Activated T-cell treated with anti-CD3 and anti-CD28 coated beads, Interleukin-2, amount 50 U/mL, for 24 hours (primary cell): ENCODE measurements at regions not wholly inside any gene's neighbourhood (a gene's known extent, or its start where the extent isn't known, plus 50 kb on each side); places are given as distances from the start of the nearest gene placed in this dataset.

ENCODE experiments used
- DNase-seq: peaks from one replicate; pipeline ENCODE4 v3.0.0-alpha.2; 2020
- H3K27ac Mint-ChIP-seq: 2 replicates; pipeline ENCODE4 v1.8.0; 2020; ENCODE audit warnings: mild to moderate bottlenecking, mixed read lengths
- H3K27me3 Mint-ChIP-seq: 2 replicates; pipeline ENCODE4 v1.8.0; 2020; ENCODE audit warnings: mixed read lengths
- H3K36me3 Mint-ChIP-seq: 2 replicates; pipeline ENCODE4 v1.8.0; 2020; ENCODE audit warnings: low read depth, mixed read lengths
- H3K4me1 Mint-ChIP-seq: 2 replicates; pipeline ENCODE4 v1.8.0; 2020; ENCODE audit warnings: low read depth, mixed read lengths
- H3K4me3 Mint-ChIP-seq: 2 replicates; pipeline ENCODE4 v1.8.0; 2020; ENCODE audit warnings: mild to moderate bottlenecking, moderate library complexity, mixed read lengths
- H3K9me3 Mint-ChIP-seq: 2 replicates; pipeline ENCODE4 v1.8.0; 2020; ENCODE audit warnings: mixed read lengths

- H3K4me3 Mint-ChIP-seq, result no peak overlapping the region
- H3K4me1 Mint-ChIP-seq, result no peaks in the 10 kb centered on the region
- H3K27ac Mint-ChIP-seq, result no peak overlapping the region
- H3K27me3 Mint-ChIP-seq, result peaks cover 2% of the 10 kb centered on the region
- DNase-seq, result no peak
- H3K36me3 Mint-ChIP-seq, result no peaks in the 10 kb centered on the region
- no peaks in the 10 kb centered on the region for H3K9me3 Mint-ChIP-seq
Observed at GRCh38 chr1:209354840-209355165, 228.7 kb upstream of the CAMK1G start.

GRCh38 chr1:209355415-209355814 is 228.1 kb upstream of the CAMK1G start:
- no peak overlapping the region for H3K4me3 Mint-ChIP-seq
- no peak for DNase-seq
- no peaks in the 10 kb centered on the region for H3K27me3 Mint-ChIP-seq
- no peaks in the 10 kb centered on the region for H3K36me3 Mint-ChIP-seq
- H3K4me1 Mint-ChIP-seq, result no peaks in the 10 kb centered on the region
- H3K9me3 Mint-ChIP-seq, result no peaks in the 10 kb centered on the region
- H3K27ac Mint-ChIP-seq, result no peak overlapping the region

- Mint-ChIP-seq H3K36me3 (no peaks in the 10 kb centered on the region), H3K27me3 (no peaks in the 10 kb centered on the region), H3K27ac (no peak overlapping the region), H3K9me3 (no peaks in the 10 kb centered on the region), H3K4me3 (no peak overlapping the region), H3K4me1 (no peaks in the 10 kb centered on the region)
- no peak for DNase-seq
Observed at GRCh38 chr1:209356976-209357377, 226.5 kb upstream of the CAMK1G start.

GRCh38 chr1:209363112-209363511 is 220.4 kb upstream of the CAMK1G start:
- no peak overlapping the region for H3K27ac Mint-ChIP-seq

GRCh38 chr1:209364716-209365115 is 218.8 kb upstream of the CAMK1G start:
- no peaks in the 10 kb centered on the region for H3K4me1 Mint-ChIP-seq
- H3K36me3 Mint-ChIP-seq, result no peaks in the 10 kb centered on the region
- no peak overlapping the region for H3K27ac Mint-ChIP-seq
- no peak overlapping the region for H3K4me3 Mint-ChIP-seq
- no peak for DNase-seq
- H3K27me3 Mint-ChIP-seq, result peaks cover 26% of the 10 kb centered on the region
- no peaks in the 10 kb centered on the region for H3K9me3 Mint-ChIP-seq

More at GRCh38 chr1:209363112-209363511, 220.4 kb upstream of the CAMK1G start:
- Mint-ChIP-seq H3K27me3 (peaks cover 17% of the 10 kb centered on the region), H3K36me3 (no peaks in the 10 kb centered on the region), H3K9me3 (no peaks in the 10 kb centered on the region), H3K4me1 (no peaks in the 10 kb centered on the region), H3K4me3 (no peak overlapping the region)
- no peak for DNase-seq

- no peaks in the 10 kb centered on the region for H3K9me3 Mint-ChIP-seq
- no peaks in the 10 kb centered on the region for H3K36me3 Mint-ChIP-seq
- H3K27me3 Mint-ChIP-seq, result peaks cover 30% of the 10 kb centered on the region
- no peak for DNase-seq
- no peak overlapping the region for H3K27ac Mint-ChIP-seq
- no peak overlapping the region for H3K4me3 Mint-ChIP-seq
- no peaks in the 10 kb centered on the region for H3K4me1 Mint-ChIP-seq
Observed at GRCh38 chr1:209367061-209367772, 216.3 kb upstream of the CAMK1G start.

GRCh38 chr1:209368864-209369598 is 214.5 kb upstream of the CAMK1G start:
- no peak overlapping the region for H3K4me3 Mint-ChIP-seq
- no peak for DNase-seq
- H3K27me3 Mint-ChIP-seq, result peaks cover 28% of the 10 kb centered on the region
- no peaks in the 10 kb centered on the region for H3K36me3 Mint-ChIP-seq
- no peaks in the 10 kb centered on the region for H3K9me3 Mint-ChIP-seq
- H3K27ac Mint-ChIP-seq, result no peak overlapping the region
- no peaks in the 10 kb centered on the region for H3K4me1 Mint-ChIP-seq

- Mint-ChIP-seq H3K36me3 (no peaks in the 10 kb centered on the region), H3K9me3 (no peaks in the 10 kb centered on the region), H3K4me1 (no peaks in the 10 kb centered on the region), H3K27ac (no peak overlapping the region), H3K4me3 (no peak overlapping the region), H3K27me3 (peaks cover 22% of the 10 kb centered on the region)
- DNase-seq, result no peak
Observed at GRCh38 chr1:209370241-209370995, 213.1 kb upstream of the CAMK1G start.

- Mint-ChIP-seq H3K4me3 (no peak overlapping the region), H3K4me1 (no peaks in the 10 kb centered on the region), H3K36me3 (no peaks in the 10 kb centered on the region), H3K27me3 (peaks cover 4% of the 10 kb centered on the region), H3K27ac (no peak overlapping the region), H3K9me3 (no peaks in the 10 kb centered on the region)
- no peak for DNase-seq
Observed at GRCh38 chr1:209375097-209375496, 208.4 kb upstream of the CAMK1G start.

GRCh38 chr1:209375671-209376365 is 207.7 kb upstream of the CAMK1G start:
- H3K9me3 Mint-ChIP-seq, result no peaks in the 10 kb centered on the region
- no peak for DNase-seq
- no peaks in the 10 kb centered on the region for H3K4me1 Mint-ChIP-seq
- no peak overlapping the region for H3K4me3 Mint-ChIP-seq
- H3K27ac Mint-ChIP-seq, result no peak overlapping the region
- H3K36me3 Mint-ChIP-seq, result no peaks in the 10 kb centered on the region
- H3K27me3 Mint-ChIP-seq, result peaks cover 1% of the 10 kb centered on the region

GRCh38 chr1:209376774-209377173 is 206.7 kb upstream of the CAMK1G start:
- Mint-ChIP-seq H3K4me3 (no peak overlapping the region), H3K9me3 (no peaks in the 10 kb centered on the region), H3K4me1 (no peaks in the 10 kb centered on the region), H3K27me3 (no peaks in the 10 kb centered on the region), H3K27ac (no peak overlapping the region), H3K36me3 (no peaks in the 10 kb centered on the region)
- DNase-seq, result no peak

- Mint-ChIP-seq H3K4me3 (no peak overlapping the region), H3K27me3 (no peaks in the 10 kb centered on the region), H3K36me3 (no peaks in the 10 kb centered on the region), H3K4me1 (no peaks in the 10 kb centered on the region), H3K27ac (no peak overlapping the region), H3K9me3 (no peaks in the 10 kb centered on the region)
- DNase-seq, result no peak
Observed at GRCh38 chr1:209377995-209378394, 205.5 kb upstream of the CAMK1G start.

- no peak overlapping the region for H3K27ac Mint-ChIP-seq
- H3K4me1 Mint-ChIP-seq, result no peaks in the 10 kb centered on the region
- no peaks in the 10 kb centered on the region for H3K9me3 Mint-ChIP-seq
- no peaks in the 10 kb centered on the region for H3K36me3 Mint-ChIP-seq
- H3K27me3 Mint-ChIP-seq, result no peaks in the 10 kb centered on the region
- DNase-seq, result no peak
- H3K4me3 Mint-ChIP-seq, result no peak overlapping the region
Observed at GRCh38 chr1:209379280-209379679, 204.2 kb upstream of the CAMK1G start.

- no peak for DNase-seq
- no peak overlapping the region for H3K4me3 Mint-ChIP-seq
- no peaks in the 10 kb centered on the region for H3K27me3 Mint-ChIP-seq
- no peak overlapping the region for H3K27ac Mint-ChIP-seq
- H3K36me3 Mint-ChIP-seq, result no peaks in the 10 kb centered on the region
- H3K4me1 Mint-ChIP-seq, result no peaks in the 10 kb centered on the region
- H3K9me3 Mint-ChIP-seq, result no peaks in the 10 kb centered on the region
Observed at GRCh38 chr1:209380420-209380819, 203.1 kb upstream of the CAMK1G start.
